ENCODE measurements at regions not wholly inside any gene's neighbourhood (a gene's known extent, or its start where the extent isn't known, plus 50 kb on each side); places are given as distances from the start of the nearest gene placed in this dataset.

DNA sequence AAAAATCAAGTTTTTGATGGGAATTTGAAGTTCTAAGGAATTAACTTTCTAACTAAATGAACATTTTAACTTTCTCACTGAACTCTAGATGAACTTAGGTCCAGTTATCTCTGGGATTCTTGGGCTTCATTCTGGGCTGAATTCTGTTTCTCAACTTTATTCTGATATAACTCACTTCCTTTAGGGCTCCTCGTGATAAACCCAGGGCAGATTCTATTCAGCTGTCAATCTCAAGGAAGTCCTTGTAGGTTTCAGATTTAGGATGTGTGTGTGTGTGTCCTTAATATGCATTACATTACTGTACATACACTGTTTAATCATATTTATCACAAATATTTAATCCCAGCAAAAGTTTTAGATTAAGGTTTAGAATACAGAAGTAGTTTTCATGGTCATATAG is 344.3 kb downstream of the GATA3 start:
- TF ChIP-seq CTCF (conservative IDR thresholded peaks at IDR 0.05 in 1 of 2, IDR thresholded peaks at IDR 0.05 in 1 of 2; ENCODE audit: extremely low read depth in 1 of 2, insufficient read depth in 1 of 2, low read depth in 1 of 2, low read length in 2 of 2) (no peak), EZH2 (IDR thresholded peaks at IDR 0.05; ENCODE audit: borderline replicate concordance, low read length) (no peak)

Measured in mammary epithelial cell (primary cell).